SK-N-SH (cell line): ENCODE measurements at regions not wholly inside any gene's neighbourhood (a gene's known extent, or its start where the extent isn't known, plus 50 kb on each side); places are given as distances from the start of the nearest gene placed in this dataset.

Source experiments
- CTCF ChIA-PET: fragments of 300-600, 350-600 bp; formaldehyde crosslinking; extraction: SDS; loops from one replicate; lab custom pipeline; 2021; lab: Yijun Ruan, JAX
- POLR2A ChIA-PET: fragments of 350-600 bp; sonication (Branson Sonifier 250); formaldehyde crosslinking; extraction: SDS; loops from one replicate; lab custom pipeline; 2020; ENCODE audit warnings: antibody characterized with exemption, inconsistent platforms; lab: Yijun Ruan, JAX
- DNase-seq: peaks from one replicate; pipeline ENCODE4 v3.0.0; 2012
- H2AFZ ChIP-seq: fragments of 200-600 bp; sonication (generic); 2 replicates; pipeline ENCODE4 v1.8.1; 2016; ENCODE audit warnings: antibody characterized with exemption, mild to moderate bottlenecking, low read depth
- H3F3A ChIP-seq: fragments of 200-600 bp; sonication (generic); replicated peaks from 2 replicates; pipeline ENCODE3; 2016; ENCODE audit warnings: antibody characterized with exemption, mild to moderate bottlenecking; ENCODE audit not compliant: insufficient read depth
- H3K27ac ChIP-seq, 2 experiments: fragments of 200-500 bp in 1 of 2; fragments of 200-600 bp in 1 of 2; sonication (Bioruptor generic) in 1 of 2; sonication (generic), shearing (Covaris generic) in 1 of 2; 2 replicates each; pipeline versions ENCODE4 v1.5.1 to v1.6.1; 2014 to 2016; ENCODE audit warnings: low read depth in 2 of 2, inconsistent platforms in 1 of 2, low read length in 1 of 2, mild to moderate bottlenecking in 1 of 2, mixed read lengths in 1 of 2
- H3K27me3 ChIP-seq: fragments of 200-600 bp; sonication (generic), shearing (Covaris generic); 2 replicates; pipeline ENCODE4 v1.6.1; 2016; ENCODE audit warnings: mixed run types; ENCODE audit not compliant: insufficient read depth
- H3K36me3 ChIP-seq, 2 experiments: fragments of 200-500 bp in 1 of 2; fragments of 200-600 bp in 1 of 2; sonication (Bioruptor generic) in 1 of 2; sonication (generic) in 1 of 2; replicated peaks in 1 of 2; 2 replicates each; pipeline versions ENCODE3 to v1.5.1; 2014 to 2016; ENCODE audit warnings: low read length in 1 of 2, mild to moderate bottlenecking in 1 of 2; ENCODE audit not compliant: insufficient read depth in 2 of 2, control insufficient read depth in 1 of 2
- H3K4me1 ChIP-seq, 2 experiments: fragments of 200-500 bp in 1 of 2; fragments of 200-600 bp in 1 of 2; sonication (Bioruptor generic) in 1 of 2; sonication (generic), shearing (Covaris generic) in 1 of 2; 2 replicates each; pipeline versions ENCODE4 v1.5.1 to v1.6.1; 2014 to 2016; ENCODE audit warnings: low read depth in 1 of 2, low read length in 1 of 2, mixed run types in 1 of 2; ENCODE audit not compliant: insufficient read depth in 2 of 2, control insufficient read depth in 1 of 2
- H3K4me2 ChIP-seq: fragments of 200-600 bp; sonication (generic), shearing (Covaris generic); 2 replicates; pipeline ENCODE4 v1.6.1; 2017; ENCODE audit warnings: mixed run types
- H3K4me3 ChIP-seq, 2 experiments: fragments of 200-500 bp in 1 of 2; fragments of 200-600 bp in 1 of 2; sonication (Bioruptor generic) in 1 of 2; sonication (generic), shearing (Covaris generic) in 1 of 2; 2 replicates each; pipeline versions ENCODE4 v1.5.1 to v1.8.1; 2014 to 2016; ENCODE audit warnings: low read depth in 2 of 2, inconsistent platforms in 1 of 2, low read length in 1 of 2, mild to moderate bottlenecking in 1 of 2, mixed read lengths in 1 of 2, moderate library complexity in 1 of 2
- H3K79me2 ChIP-seq: fragments of 200-600 bp; sonication (generic); 2 replicates; pipeline ENCODE4 v1.8.1; 2017; ENCODE audit warnings: mild to moderate bottlenecking; ENCODE audit not compliant: insufficient read depth
- H3K9ac ChIP-seq: fragments of 200-600 bp; sonication (generic); 2 replicates; pipeline ENCODE4 v1.6.1; 2017; ENCODE audit warnings: mixed run types
- H3K9me2 ChIP-seq: fragments of 200-600 bp; sonication (generic); 2 replicates; pipeline ENCODE4 v1.6.1; 2017; ENCODE audit warnings: mixed run types
- H3K9me3 ChIP-seq: fragments of 200-600 bp; sonication (generic); 2 replicates; pipeline ENCODE4 v1.6.1; 2017; ENCODE audit warnings: mixed run types, mild to moderate bottlenecking, moderate library complexity
- H4K20me1 ChIP-seq: fragments of 200-600 bp; sonication (generic); 2 replicates; pipeline ENCODE4 v1.6.1; 2017; ENCODE audit warnings: mild to moderate bottlenecking, mixed run types; ENCODE audit not compliant: insufficient read depth
- EP300 ChIP-seq, 2 experiments: IDR thresholded peaks; 2 replicates each; pipeline versions ENCODE4 v1.4.0 to v1.6.1; 2012; ENCODE audit warnings: borderline replicate concordance in 1 of 2, low read depth in 1 of 2, low read length in 1 of 2
- FOXJ3 ChIP-seq: sonication (generic); formaldehyde crosslinking; IDR thresholded peaks from 2 replicates; pipeline ENCODE4 v1.5.1; 2020; ENCODE audit warnings: mild to moderate bottlenecking, missing genetic modification reagents
- GATA2 ChIP-seq: sonication (generic); formaldehyde crosslinking; IDR thresholded peaks from 2 replicates; pipeline ENCODE4 v1.5.0; 2020; ENCODE audit warnings: mild to moderate bottlenecking, missing genetic modification reagents
- JUND ChIP-seq: IDR thresholded peaks from 2 replicates; pipeline ENCODE4 v1.4.0; 2012
- MXI1 ChIP-seq: IDR thresholded peaks from 2 replicates; pipeline ENCODE4 v1.6.1; 2012; ENCODE audit warnings: mild to moderate bottlenecking, low read depth, low read length, improper control_type of control experiment
- NRF1 ChIP-seq: IDR thresholded peaks from 2 replicates; pipeline ENCODE4 v1.6.1; 2012; ENCODE audit warnings: low read depth, mild to moderate bottlenecking, low read length
- RAD21 ChIP-seq: IDR thresholded peaks from 2 replicates; pipeline ENCODE4 v1.6.1; 2012; ENCODE audit warnings: mild to moderate bottlenecking, low read length
- RFX5 ChIP-seq: IDR thresholded peaks from 2 replicates; pipeline ENCODE4 v1.6.1; 2012; ENCODE audit warnings: mild to moderate bottlenecking, improper control_type of control experiment, low read length
- RXRA ChIP-seq: IDR thresholded peaks from 2 replicates; pipeline ENCODE4 v1.4.0; 2012; ENCODE audit warnings: low read depth, mild to moderate bottlenecking, borderline replicate concordance
- SIN3A ChIP-seq: IDR thresholded peaks from 2 replicates; pipeline ENCODE4 v1.6.1; 2012; ENCODE audit warnings: low read depth, mild to moderate bottlenecking, low read length, moderate library complexity, borderline replicate concordance
- TAF1 ChIP-seq: IDR thresholded peaks from 2 replicates; pipeline ENCODE4 v1.6.1; 2012; ENCODE audit warnings: low read depth, mild to moderate bottlenecking, low read length, moderate library complexity, borderline replicate concordance
- TCF12 ChIP-seq: IDR thresholded peaks from 2 replicates; pipeline ENCODE4 v1.4.0; 2012
- WGBS: methylation state at CpG from one replicate; pipeline ENCODE4 v1.1.6; 2017; ENCODE audit warnings: low lambda C conversion rate; 5-methylcytosine and 5-hydroxymethylcytosine counted together
- TF ChIP-seq, protein P1 (sequence below): IDR thresholded peaks from 2 replicates; pipeline ENCODE4 v1.6.1; 2012; ENCODE audit warnings: mild to moderate bottlenecking, low read depth, low read length, moderate library complexity
- TF ChIP-seq, protein P2 (sequence below): IDR thresholded peaks from 2 replicates; pipeline ENCODE4 v1.4.0; 2012; ENCODE audit warnings: low read depth
- TF ChIP-seq, protein P3 (sequence below): IDR thresholded peaks from 2 replicates; pipeline ENCODE4 v1.4.0; 2012; ENCODE audit warnings: low read depth, borderline replicate concordance

DNA sequence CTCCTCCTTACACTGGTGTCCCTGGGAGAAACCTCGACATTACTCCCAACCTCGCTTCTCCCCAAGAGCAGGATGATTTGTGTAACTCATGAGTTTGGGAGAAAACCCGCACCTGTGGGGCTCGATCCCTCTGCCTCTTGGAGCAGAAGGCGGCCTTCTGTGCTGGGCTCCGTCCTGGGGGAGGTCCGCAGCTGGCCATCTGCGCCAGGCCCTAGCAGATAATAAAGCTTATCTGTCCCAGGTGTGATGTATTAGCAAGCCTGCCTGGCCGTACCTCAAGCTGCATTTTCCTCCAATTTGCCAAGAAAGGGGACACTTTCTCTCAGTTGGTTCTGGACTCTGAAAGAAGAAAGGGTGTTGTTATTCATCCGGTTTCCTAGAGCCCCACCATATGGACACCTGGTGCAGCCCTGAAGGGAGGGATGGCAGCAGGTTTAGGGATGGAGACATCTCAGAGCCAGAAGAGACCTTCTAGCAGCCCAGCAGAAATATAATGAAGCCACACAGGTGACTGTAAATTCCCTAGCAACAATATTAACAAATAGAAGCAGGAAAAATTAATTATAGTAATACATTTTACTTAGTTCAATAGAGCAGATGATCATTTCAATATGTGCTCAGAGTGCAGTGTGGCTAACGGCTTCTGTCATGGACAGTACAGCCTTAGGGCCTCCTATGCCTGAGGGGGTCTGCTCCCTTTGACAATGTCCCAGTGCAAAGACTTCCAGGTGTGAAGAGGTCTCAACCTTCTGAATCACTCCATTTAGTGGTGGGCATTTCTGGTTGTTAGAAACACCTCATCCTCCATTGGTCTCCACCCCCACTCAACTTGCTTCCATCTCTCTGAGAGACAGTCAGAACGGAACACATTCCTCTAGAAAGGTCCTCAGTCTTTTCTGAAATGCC lies 94.8 kb downstream of the CPN2 start:
- H3K9ac ChIP-seq = no peak overlapping the region
- DNase-seq = no peak
- TF ChIP-seq, protein P1, sequence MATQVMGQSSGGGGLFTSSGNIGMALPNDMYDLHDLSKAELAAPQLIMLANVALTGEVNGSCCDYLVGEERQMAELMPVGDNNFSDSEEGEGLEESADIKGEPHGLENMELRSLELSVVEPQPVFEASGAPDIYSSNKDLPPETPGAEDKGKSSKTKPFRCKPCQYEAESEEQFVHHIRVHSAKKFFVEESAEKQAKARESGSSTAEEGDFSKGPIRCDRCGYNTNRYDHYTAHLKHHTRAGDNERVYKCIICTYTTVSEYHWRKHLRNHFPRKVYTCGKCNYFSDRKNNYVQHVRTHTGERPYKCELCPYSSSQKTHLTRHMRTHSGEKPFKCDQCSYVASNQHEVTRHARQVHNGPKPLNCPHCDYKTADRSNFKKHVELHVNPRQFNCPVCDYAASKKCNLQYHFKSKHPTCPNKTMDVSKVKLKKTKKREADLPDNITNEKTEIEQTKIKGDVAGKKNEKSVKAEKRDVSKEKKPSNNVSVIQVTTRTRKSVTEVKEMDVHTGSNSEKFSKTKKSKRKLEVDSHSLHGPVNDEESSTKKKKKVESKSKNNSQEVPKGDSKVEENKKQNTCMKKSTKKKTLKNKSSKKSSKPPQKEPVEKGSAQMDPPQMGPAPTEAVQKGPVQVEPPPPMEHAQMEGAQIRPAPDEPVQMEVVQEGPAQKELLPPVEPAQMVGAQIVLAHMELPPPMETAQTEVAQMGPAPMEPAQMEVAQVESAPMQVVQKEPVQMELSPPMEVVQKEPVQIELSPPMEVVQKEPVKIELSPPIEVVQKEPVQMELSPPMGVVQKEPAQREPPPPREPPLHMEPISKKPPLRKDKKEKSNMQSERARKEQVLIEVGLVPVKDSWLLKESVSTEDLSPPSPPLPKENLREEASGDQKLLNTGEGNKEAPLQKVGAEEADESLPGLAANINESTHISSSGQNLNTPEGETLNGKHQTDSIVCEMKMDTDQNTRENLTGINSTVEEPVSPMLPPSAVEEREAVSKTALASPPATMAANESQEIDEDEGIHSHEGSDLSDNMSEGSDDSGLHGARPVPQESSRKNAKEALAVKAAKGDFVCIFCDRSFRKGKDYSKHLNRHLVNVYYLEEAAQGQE = no peak
- peak in 1 of 2 experiments; percentile 33; a peak in 1 of 4 replicates for TF ChIP-seq EP300 (IDR thresholded peaks at IDR 0.05; ENCODE audit: borderline replicate concordance in 1 of 2, low read depth in 1 of 2, low read length in 1 of 2)
- TF ChIP-seq GATA2 (CRISPR knock-in tag) = peak; percentile 66
- peak; percentile 34; the same call in 1 of the 2 replicates for TF ChIP-seq RAD21
- no peaks in the 10 kb centered on the region for H4K20me1 ChIP-seq
- H3K9me2 ChIP-seq = no peaks in the 10 kb centered on the region
- no peaks in the 10 kb centered on the region; the same call in 1 of the 2 replicates for H3K27me3 ChIP-seq
- H3K79me2 ChIP-seq = no peaks in the 10 kb centered on the region
- H3F3A ChIP-seq = no peaks in the 10 kb centered on the region
- H3K4me3 ChIP-seq = no peak overlapping the region
- POLR2A ChIA-PET = interaction anchor here (0.7 to 1.1 kb wide), 5 partner anchors 9 to 117 kb away, joined by 3 to 5 read pairs (median 3); no protein-coding TSS in a partner anchor
- no peaks in the 10 kb centered on the region for H3K36me3 ChIP-seq
- 79% methylated on average over 12 of the region's 12 CpGs for WGBS
- H3K27ac ChIP-seq = peak overlapping the region in 1 of 2 experiments; percentile 90; a peak in 2 of 4 replicates
- H2AFZ ChIP-seq = no peak overlapping the region
- peaks cover 0 to 33% of the 10 kb centered on the region in 2 experiments; a peak in 2 of 4 replicates for H3K4me1 ChIP-seq
- CTCF ChIA-PET = interaction anchor here (0.6 to 3.0 kb wide), 7 partner anchors 10 to 475 kb away, joined by 3 to 14 read pairs (median 4); no protein-coding TSS in a partner anchor
- H3K9me3 ChIP-seq = no peaks in the 10 kb centered on the region
- no peak overlapping the region for H3K4me2 ChIP-seq

DNA sequence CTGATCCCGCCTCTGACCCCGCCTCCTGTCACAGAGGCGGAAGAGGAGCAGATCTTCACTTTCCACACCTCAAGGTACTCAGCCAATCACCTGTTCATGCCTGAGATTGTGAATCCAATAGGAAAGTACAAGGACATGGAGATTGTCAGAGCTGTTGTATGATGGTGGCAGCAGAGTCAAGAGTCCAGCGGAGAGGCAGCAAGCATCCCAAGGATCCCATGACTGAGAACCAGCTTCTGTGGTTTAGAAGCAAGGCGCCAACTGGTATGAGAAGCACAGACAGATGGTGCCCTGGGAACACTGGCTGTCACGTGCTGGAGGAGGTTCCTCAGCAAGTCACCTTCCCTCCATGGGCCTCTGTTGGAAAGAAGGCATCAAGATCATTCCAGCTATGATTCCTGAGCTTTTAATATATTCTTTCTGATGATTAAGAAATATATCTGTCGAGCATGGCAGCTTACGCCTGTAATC lies 93.9 kb downstream of the CPN2 start:
- Histone ChIP-seq H3K79me2 (no peaks in the 10 kb centered on the region), H3K27ac (no peak overlapping the region), H3F3A (no peaks in the 10 kb centered on the region), H3K36me3 (no peaks in the 10 kb centered on the region), H3K9me3 (no peaks in the 10 kb centered on the region), H3K27me3 (no peaks in the 10 kb centered on the region), H3K9me2 (no peaks in the 10 kb centered on the region), H3K4me1 (peaks cover 0 to 24% of the 10 kb centered on the region in 2 experiments; a peak in 2 of 4 replicates), H2AFZ (no peak overlapping the region), H4K20me1 (no peaks in the 10 kb centered on the region), H3K4me2 (no peak overlapping the region), H3K4me3 (no peak overlapping the region), H3K9ac (no peak overlapping the region)
- POLR2A ChIA-PET = interaction anchor here (1.1 kb wide), 1 partner anchor 14 kb away, joined by 4 read pairs; no protein-coding TSS in a partner anchor
- DNase-seq = no peak
- WGBS = 87% methylated on average over 8 of the region's 8 CpGs
- CTCF ChIA-PET = interaction anchor here (1.2 to 3.0 kb wide), 3 partner anchors 9 to 59 kb away, joined by 4 to 14 read pairs (median 5); no protein-coding TSS in a partner anchor
- TF ChIP-seq MXI1 (no peak), SIN3A (no peak), NRF1 (no peak), TCF12 (no peak), TAF1 (no peak), JUND (no peak), RXRA (no peak), RFX5 (no peak), FOXJ3 (CRISPR knock-in tag) (no peak), RAD21 (no peak)
- TF ChIP-seq, protein P2, sequence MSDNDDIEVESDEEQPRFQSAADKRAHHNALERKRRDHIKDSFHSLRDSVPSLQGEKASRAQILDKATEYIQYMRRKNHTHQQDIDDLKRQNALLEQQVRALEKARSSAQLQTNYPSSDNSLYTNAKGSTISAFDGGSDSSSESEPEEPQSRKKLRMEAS = no peak
- TF ChIP-seq, protein P1 = no peak
- TF ChIP-seq, protein P3, sequence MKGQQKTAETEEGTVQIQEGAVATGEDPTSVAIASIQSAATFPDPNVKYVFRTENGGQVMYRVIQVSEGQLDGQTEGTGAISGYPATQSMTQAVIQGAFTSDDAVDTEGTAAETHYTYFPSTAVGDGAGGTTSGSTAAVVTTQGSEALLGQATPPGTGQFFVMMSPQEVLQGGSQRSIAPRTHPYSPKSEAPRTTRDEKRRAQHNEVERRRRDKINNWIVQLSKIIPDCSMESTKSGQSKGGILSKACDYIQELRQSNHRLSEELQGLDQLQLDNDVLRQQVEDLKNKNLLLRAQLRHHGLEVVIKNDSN = no peak
